CD4-positive, alpha-beta T cell treated with Interleukin-10 for 1 hour (primary cell): ENCODE measurements at regions not wholly inside any gene's neighbourhood (a gene's known extent, or its start where the extent isn't known, plus 50 kb on each side); places are given as distances from the start of the nearest gene placed in this dataset.
"Not testable (repeated sequence)": the region's sequence is repeated elsewhere in the genome, so short reads cannot be mapped to it uniquely, and the experiment has no call there.

Experiments used
- DNase-seq: peaks from one replicate; pipeline ENCODE4 v3.0.0-alpha.2; 2020

DNA sequence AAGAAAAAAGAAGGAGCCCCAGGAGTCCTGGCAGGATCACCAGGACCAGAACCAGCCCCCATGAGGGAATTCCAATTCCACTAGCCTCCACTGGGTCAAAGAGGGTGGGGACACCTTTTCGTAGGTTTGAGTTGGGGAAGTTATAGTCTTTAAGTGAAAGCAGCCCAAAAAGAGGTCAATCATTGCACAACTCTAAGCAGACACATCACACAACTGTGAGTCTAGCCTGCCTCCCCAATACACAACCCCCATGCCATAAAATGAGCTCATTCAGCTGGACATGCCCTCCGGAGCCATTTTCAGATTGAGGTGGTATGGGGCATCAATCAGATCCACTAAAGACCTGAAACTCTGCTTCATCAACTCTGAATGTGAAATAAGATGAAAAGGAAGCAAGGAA is 179.9 kb downstream of the NPHP4 start:
- DNase-seq: no peak

DNA sequence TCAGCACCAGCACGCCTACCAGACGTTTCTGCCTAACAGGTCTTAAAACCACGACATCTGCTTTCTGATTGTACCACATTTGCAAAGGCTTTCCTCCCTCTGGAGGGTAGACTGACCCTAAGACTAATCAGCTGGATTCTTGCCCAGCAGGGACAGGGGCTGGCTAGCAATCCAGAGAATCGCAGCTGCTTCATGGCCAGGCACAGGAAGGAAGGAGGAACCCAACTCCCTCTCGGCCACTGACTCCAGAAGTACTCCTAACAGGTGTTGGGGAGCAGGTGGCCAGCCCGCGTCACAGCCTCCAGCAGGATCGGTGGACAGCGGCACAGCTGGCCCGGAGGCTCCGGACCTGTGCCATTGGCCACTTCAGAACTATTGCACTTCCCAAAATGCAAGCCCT is 180.8 kb downstream of the NPHP4 start:
- DNase-seq: no peak

DNA sequence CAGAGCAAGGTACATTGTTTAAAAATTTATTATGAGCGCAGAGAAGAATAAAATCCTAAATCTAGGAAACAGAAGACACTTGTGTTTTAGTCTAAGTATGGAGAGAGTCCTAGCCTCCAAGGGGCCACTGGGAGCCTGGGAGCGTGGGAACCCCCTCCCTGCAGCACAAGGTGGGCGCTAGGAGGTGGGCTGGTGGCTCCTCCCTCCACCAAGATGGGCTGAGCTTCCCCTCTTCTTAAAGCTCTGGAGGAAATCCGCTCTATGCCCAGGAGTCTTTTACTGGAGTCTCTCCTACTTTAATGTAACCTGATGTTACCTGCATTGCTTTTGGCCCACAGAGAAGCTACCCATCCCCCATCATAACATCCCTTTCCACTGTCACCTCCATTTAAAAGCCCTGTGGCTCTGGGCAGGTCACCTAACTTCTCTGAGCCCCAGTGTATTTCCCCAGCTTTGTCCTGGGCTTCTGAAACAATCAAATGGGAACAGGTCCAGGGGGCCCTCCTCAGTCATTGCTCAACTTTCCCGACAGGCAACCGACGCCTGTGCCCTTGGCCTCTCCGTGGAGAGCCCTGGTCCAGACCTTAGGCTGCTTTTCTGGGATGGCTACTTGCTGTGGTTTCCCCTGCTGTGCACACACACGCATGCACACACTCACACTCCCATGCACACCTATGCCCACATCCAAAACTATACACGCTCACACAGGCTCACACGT is 181.5 kb downstream of the NPHP4 start:
- no peak for DNase-seq

DNA sequence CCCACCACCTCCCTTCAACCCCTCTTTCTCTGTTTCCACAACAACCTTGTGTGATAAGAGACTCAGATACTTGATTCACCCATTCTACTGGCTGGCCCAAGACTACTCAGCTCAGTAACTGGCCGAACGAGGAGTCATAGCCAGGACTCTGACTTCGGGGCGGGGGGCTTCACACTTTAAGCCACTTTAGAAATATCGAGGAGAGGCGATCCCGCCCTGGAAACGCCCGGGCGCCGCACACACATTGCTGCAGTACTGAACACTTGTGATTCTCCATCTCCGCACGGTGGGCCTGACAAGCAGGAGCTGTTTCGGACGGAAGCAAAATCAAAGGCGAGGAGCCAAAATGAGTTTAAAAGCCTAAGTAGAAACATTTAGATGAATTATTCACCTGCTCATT is 182.1 kb downstream of the NPHP4 start:
- no peak for DNase-seq

DNA sequence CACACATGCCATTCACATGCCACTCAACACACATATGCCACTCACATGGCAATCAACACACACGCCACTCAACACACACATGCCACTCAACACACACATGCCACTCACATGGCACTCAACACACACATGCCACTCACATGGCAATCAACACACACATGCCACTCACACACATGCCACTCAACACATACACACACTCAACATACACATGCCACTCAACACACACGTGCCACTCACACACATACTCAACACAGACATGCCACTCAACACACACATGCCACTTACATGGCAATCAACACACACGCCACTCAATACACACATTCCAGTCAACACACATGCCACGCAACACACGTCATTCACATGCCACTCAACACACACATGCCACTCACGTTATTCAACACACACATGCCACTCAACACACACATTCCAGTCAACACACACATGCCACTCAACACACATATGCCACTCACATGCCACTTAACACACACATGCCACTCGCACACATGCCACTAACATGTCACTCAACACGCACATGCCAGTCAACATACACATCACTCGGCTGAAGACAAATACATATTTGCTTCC is 182.9 kb downstream of the NPHP4 start:
- no peak for DNase-seq

DNA sequence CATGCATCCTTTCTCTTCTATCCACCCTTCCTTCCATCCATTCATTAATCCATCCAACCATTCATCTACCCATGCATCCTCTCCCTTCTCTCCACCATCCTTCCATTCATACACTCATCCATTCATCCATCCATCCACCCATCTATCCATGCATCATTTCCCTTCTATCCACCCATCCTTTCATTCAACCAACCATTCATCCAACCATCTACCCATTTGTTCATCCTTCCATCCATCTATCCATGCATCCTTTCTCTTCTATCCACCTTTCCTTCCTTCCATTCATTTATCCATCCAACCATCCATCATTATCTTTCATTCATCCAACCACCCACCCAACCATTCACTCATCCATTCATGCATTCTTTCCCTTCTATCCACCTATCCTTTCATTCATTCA is 188.4 kb downstream of the NPHP4 start:
- no peak for DNase-seq

DNA sequence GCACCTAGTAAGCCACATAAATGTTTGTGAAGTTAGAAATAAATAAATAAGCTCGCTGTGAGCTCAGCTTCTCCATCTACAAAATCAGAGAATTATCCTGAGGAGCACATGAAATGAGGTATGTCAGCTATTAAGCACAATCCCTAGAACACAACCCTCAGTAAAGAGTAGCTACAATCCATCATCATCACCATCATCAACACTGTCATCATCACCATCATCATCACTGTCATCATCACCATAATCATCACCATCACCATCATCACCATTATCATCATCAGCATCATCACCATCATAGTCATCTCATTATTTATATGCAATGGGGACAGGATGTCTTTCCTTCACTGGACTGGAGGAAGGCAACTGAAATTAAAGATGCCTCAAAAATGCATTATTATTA is 189.6 kb downstream of the NPHP4 start:
- DNase-seq: no peak

DNA sequence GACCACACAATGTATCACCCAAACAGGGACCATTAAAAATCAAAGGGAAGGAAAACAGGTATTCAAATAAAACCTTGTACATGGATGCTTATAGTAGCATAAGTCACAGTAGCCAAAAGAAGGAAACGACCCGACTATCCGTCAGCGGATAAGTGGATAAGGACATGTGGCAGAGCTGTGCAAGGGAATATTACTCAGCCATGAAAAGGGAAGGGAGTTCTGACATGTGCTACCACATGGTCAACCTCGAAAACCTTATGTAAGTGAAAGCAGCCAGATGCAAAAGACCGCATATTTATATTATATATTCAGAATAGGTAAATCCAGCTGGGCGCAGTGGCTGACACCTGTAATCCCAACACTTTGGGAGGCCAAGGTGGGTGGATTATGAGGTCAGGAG is 193.3 kb downstream of the NPHP4 start:
- no peak for DNase-seq

DNA sequence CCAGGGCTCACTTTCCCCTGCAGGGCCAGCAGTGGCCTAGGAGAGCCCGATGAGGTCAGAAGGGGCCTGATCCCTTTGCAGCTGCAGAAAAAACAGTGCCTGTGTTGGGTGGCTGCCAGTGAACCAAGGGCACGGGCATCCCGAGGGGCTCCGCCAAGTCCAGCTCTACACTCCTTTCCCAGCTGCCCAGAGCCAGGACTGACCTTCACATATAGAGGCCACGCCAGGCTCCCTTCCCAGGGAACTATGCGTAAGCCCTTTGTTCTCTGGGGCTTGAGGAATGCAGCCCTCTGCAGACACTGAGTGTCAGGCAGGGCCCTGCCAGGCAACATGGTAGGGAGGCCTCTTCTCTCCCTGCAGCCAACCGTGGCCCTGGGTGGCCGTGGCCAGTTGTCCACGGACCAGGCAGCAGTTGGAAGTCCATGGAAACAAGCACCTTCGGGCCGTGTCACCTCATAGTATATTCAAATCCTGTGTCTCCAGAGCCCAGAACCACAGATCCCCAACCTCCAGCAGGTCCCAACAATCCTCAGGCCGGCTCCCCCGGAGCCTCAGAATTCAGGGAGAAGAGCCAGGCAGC is 194.0 kb downstream of the NPHP4 start:
- DNase-seq: no peak

DNA sequence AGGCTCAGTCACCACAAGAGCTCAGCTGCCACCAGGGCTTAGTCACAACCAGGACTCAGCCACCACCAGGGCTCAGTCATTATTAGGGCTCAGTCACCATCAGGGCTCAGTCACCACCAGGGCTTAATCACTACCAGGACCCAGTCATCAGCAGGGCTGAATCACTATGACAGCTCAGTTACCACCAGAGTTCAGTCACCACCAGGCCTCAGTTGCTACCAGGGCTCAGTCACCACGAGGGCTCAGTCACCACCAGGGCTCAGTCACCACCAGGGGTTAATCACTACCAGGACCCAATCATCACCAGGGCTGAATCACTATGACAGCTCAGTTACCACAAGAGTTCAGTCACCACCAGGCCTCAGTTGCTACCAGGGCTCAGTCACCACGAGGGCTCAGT is 196.2 kb downstream of the NPHP4 start:
- no peak for DNase-seq

DNA sequence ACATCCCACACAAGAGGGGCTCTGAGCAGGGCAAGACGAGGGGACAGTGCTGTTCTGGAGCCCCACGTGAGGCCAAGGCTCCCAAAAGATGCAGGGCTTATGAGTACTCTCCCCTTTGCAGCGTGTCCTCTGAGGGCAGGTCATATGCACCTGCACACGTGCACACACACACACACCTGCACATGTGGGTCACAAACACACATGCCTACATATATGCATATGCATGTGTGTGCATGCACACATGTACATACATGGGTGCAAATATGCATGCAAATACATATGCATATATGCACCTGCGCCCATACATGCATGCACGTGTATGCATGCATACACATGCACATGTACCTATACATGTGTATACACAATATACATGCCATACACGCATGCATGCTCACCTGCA is 197.9 kb downstream of the NPHP4 start:
- DNase-seq: no peak

DNA sequence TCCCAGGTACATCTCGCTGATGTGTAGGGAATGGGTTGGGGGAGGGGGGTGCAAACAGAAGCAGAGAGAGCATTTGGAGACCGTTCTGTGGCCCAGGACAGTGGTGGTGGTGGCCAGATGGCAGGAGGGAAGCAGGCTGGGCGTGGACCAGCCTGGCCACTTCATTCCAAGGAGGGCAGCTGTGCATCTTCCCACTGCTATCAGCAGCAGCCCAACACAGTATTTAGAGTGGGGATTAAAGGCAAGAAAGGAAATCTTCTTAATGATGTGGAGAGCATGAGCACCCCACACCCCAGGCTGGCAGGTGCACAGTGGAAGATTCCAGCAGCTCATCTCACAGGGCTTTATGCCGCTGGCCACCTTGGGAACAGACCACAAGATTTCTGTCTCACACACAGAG is 198.7 kb downstream of the NPHP4 start:
- no peak for DNase-seq

DNA sequence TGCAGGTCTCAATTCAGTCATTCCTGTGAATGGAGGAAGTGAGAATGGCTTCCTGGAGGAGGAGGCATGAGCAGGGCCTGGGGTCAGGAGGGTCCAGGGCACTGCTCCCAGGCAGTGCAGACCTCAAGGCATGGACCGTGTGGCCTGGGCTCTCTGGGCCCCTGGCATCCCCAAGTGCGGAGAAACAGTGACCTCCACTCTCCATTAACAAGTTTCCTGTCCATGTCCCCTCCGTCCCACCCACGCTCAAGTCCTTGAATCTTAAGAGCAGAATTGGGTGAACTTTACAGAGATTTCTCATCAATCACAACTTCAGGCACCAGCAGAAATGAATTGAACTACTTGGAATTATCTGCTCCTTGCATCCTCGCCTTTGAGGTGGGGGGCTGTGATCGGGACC is 211.1 kb downstream of the NPHP4 start:
- no peak for DNase-seq

DNA sequence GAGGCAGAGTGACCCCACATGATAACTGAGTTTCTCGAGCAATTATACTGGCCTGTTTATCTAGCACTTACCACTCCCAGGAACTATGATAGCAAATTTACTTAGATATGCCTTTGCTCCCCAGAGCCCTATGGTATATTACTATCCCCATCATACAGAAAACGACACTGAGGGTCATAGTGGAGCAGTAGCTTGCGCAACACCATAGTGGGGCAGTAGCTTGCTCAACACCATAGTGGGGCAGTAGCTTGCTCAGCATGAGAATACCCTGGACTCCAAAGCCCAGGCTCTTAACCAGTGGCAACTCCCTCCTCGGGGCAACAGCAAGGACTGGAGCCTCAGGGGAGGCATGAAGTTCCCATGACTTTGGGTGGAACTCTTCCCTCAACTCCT is 211.9 kb downstream of the NPHP4 start:
- DNase-seq: no peak

DNA sequence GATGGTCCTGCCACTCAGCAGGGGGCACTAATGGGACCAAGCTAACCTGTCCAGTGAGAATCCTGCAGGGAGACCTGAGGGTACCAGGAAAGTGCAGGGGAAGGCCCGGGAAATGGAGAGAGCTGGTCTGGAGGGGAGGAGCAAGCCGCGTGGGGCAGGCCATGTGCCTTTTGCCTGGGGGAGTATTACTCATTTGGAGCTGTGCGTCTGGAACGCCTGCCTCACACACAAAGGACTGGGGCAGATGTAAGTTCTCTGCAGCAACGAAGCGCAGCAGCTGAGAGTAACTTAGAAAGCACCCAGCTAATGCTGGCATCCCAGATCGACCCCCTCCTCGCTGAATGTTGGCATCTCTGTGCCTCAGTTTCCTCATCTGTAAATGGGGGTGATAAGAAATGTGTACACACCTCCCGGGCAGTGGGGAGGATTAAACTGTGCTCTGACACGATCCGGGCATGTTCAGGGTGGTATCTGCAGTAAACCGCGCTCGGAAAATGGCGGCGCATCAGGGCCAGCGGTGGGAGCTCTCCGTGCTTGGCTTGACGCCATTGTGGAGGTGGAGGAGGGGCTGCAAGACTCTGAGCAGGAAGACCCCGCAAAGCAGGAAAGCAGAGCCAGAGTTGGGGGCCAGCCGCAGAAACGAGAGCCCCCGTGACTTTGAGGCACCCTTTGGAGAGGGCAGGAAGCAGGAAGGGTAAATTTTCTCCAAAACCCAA is 212.5 kb downstream of the NPHP4 start:
- no peak for DNase-seq

DNA sequence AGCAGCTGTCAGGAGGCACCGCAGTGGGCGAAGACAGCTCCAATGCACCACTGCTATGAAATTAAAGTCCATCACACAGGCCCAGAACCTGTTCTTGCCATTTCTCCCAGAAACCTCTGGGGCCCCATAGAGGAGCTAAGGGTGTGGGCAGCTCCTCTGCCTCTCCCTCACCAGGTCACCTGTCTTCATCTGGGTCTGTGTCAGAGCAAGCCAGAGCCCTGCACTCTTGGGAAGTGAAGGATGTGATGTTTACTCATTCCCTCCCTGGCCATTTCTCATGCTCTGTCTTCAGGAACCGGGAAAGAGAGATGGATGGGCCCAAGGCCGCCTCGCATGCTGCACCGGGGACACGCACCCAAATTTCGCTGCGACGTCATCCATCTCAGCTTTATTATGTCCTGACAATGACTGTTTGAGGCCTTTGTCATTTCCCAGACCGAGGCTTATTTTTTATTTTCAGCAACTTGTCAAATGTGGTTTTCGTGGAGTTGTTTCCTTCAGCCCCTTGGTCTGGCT is 216.1 kb downstream of the NPHP4 start:
- DNase-seq: no peak

DNA sequence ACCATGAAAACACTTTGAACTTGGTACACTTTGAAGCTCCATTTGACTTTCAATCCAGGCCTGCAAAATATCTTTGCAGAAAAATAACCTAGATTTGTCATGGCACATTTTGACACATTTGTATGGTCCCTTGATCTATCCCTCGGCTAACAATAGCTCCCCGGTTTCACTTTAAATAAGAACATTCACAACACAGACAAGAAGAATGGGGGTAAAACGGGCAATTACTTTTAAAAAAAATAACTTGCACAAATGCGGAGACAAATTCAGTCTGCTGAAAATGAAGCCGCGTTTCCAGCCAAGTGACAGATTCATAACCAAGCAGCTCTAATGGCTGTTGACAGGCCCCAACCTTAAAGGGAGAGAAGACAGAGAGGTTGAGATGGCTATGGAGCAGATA is 218.2 kb downstream of the NPHP4 start:
- DNase-seq: no peak

DNA sequence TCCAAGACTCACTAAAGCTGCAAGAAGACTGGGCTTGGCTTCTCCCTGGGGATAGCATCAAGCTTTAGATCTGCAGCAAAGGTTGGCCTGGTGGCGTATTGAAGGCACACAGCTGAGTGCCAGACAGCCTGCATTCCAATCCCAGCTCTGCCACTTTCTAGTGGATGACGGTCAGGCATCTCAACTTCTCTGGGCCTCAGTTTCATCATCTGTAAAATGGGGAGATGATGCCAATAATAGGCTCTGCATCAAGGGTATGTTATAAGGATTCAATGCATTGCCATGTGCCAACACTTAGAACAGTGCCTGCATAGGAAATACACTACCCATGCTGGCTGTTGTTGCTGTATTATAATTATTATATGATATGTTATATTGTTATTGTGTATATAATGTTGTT is 220.4 kb downstream of the NPHP4 start:
- no peak for DNase-seq

DNA sequence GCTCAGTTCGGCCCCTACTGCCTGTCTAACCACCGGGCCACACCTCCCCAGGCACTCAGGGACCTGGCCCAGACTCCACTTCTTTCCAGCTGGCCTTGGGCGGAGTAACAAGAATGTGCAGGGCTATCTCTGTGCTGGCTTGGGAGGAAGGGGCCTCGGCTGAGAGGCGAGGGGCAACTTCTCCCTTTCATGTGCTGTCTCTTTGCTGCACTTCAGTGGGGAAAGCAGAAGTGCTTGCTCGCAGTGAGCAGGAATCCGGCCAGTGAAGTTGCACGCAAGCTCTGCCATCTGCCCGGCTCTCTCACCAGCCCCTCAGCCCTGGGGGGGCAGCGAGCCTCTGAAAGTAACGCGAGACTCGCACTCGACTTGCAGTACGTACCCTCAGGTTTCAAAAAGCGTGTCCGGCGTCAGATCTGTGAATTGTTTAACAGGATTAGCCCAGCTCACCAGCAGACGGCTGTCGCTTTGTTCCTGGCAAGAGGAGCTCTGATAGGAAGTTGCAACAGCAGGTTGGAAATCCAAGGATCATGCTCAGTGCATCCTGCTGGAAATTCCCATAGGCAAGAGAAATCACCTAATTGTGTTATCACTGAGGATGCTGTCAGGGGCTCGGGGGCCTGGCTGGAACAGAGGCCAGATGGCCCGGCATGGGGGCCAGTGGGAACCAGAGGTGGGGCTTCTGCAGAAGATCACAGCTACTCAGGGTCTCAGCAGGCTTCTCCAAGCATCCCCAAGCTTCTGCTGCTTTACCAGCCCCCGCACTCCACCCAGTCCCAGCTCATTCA is 221.1 kb downstream of the NPHP4 start:
- DNase-seq: no peak

DNA sequence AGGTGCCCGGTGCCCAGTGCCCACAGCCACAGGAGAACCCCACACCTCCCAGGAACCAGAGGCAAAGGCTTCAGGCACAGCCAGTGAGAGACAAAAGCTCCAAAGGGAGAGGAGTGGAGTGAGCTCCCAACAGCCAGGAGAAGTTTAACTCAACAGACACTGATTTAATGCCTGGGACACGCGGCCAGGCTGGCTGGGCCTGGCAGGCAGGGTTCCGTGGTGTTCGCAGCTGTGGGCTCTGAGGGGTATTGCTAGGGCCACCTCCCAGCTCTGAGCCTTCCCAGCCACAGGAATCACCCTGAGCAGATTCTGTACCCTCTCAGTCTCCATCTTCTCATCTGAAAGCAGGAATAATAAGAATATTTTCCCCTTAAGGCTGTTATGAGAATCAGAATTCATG is 222.5 kb downstream of the NPHP4 start:
- DNase-seq: no peak

DNA sequence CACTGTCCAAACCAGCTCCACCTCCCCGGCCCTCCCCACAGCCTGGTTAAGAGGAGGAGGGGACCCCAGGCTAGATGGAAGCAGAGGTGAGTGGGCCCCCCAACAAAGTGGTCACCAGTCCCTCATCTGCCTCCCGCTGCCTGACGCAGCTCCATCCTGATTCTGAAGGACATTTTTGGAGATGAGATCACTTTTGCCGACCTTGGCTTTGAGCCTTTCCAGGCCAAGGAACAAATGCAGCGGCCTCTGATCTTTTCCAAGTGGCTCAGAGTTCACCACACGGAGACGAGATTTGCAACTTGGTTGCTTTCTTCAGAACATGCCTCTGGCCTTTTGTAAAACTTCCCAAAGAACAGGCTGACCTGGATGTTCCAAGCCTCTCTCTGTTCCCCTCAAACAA is 223.1 kb downstream of the NPHP4 start:
- no peak for DNase-seq

DNA sequence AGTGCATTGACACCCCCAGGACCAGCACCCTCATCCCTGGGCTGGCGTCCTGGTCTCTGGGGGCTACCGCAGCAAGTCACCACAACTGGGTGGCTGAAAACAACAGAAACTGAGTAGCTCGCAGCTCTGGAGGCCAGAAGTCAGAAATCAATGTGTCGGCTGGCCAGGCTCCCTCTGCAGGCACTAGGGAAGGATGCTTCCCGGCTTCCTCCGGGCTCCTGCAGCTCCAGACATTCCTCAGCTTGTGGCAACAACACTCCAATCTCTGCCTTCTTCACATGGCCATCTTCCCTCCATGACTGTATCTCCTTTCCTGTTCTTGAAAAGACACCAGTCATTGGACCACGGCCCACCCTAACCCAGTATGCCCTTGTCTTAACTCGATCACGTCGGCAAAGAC is 224.2 kb downstream of the NPHP4 start:
- DNase-seq: no peak

DNA sequence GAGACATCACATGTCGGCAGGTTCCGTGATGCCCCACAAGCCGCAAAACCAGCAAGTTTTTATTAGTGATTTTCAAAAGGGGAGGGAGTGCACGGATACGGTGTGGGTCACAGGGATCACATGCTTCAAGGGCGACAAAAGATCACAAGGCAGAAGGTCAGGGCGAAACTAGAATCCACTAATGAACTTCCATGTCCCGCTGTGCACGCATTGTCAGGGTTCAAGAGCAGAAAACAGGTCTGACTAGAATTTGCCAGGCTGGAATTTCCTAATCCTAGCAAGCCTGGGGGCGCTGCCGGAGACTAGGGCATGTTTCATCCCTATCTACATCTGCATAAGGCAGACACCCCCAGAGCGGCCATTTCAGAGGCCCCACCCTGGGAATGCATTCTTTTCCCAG is 225.2 kb downstream of the NPHP4 start:
- DNase-seq: not testable (repeated sequence)
